NT2/D1 (cell line): ENCODE measurements at regions not wholly inside any gene's neighbourhood (a gene's known extent, or its start where the extent isn't known, plus 50 kb on each side); places are given as distances from the start of the nearest gene placed in this dataset.

Experiments used
- SUZ12 ChIP-seq: IDR thresholded peaks from 2 replicates; pipeline ENCODE4 v1.6.1; 2011; ENCODE audit not compliant: insufficient read length, insufficient read depth; ENCODE audit errors: extremely low read depth
- YY1 ChIP-seq: IDR thresholded peaks from 2 replicates; pipeline ENCODE4 v1.6.1; 2011; ENCODE audit not compliant: insufficient read length, insufficient read depth
- ZNF274 ChIP-seq: IDR thresholded peaks from 2 replicates; pipeline ENCODE4 v1.6.1; 2011; ENCODE audit warnings: mild to moderate bottlenecking, low read depth, low read length

DNA sequence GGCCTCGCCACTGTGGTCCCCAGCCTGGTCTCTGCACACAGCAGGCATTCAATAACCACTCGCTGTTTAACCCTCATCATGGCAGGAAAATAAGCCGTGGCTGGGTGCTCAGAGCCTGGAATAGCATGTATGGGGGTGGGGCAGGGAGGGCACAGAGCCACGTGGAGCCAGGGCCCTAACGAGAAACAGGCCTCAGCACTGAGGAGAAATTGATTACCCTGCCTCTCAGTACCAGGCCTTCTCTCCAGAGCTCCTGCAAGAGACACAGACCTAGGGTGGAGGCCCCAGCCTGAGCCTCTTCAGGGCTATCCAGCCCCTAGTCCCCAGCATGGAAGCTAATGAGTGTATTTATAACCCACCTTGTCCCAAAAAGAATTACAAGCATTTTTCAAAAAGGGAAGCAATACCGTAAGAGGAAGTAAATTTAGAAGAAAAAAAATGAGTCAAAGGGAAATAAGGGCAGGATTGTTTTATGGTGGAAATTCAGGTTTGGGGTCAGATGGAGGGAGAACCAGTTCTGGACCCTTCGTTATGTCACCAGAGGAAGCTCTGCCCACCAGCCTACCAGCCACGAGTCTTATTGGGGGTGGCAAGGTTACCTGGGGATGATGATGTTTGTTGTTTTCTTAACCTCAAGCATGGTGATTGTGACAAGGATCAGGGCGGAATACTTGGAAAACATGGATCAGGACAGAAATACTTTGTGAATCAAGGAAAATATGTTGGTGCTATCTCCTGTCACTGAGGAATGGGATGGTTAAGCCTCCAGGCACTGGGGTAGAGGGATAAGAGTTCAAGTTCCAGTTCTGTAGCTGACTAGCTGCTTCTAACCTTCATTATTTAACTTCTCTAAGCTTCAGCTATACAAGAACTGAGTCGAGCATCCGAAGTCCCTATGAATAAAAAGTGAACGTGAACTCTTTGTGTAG lies 101.9 kb upstream of the RBPJ start:
- TF ChIP-seq ZNF274 (no peak), YY1 (no peak), SUZ12 (no peak)
